ENCODE measurements at regions not wholly inside any gene's neighbourhood (a gene's known extent, or its start where the extent isn't known, plus 50 kb on each side); places are given as distances from the start of the nearest gene placed in this dataset.

DNA sequence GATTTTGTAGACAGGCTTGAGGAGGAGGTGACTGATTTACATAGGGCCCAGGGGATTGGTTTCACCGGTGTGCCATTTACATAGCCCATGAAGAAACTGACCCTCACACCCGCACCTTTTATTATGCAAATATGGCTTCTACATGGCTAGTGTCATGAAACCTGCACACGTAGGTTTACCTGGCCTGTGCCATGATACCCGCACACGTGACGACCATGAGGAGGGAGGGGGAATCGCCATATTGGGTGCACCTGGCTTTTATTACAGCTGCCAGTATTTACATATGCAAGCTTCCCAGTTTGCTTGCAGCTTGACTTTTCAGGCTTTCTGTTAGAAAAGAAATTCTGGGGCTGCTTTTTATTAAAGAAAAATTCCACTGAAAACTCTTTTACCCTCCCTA lies 359.7 kb downstream of the ADAM29 start:
- TF ChIP-seq, protein P1, sequence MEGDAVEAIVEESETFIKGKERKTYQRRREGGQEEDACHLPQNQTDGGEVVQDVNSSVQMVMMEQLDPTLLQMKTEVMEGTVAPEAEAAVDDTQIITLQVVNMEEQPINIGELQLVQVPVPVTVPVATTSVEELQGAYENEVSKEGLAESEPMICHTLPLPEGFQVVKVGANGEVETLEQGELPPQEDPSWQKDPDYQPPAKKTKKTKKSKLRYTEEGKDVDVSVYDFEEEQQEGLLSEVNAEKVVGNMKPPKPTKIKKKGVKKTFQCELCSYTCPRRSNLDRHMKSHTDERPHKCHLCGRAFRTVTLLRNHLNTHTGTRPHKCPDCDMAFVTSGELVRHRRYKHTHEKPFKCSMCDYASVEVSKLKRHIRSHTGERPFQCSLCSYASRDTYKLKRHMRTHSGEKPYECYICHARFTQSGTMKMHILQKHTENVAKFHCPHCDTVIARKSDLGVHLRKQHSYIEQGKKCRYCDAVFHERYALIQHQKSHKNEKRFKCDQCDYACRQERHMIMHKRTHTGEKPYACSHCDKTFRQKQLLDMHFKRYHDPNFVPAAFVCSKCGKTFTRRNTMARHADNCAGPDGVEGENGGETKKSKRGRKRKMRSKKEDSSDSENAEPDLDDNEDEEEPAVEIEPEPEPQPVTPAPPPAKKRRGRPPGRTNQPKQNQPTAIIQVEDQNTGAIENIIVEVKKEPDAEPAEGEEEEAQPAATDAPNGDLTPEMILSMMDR (IDR thresholded peaks at IDR 0.05; ENCODE audit: insufficient read depth, low read depth, low read length), result no peak
- TF ChIP-seq EZH2 (IDR thresholded peaks at IDR 0.05; ENCODE audit: insufficient read depth, low read length), result no peak
